CD4-positive, alpha-beta T cell treated with Interleukin-1 beta for 1 hour (primary cell): ENCODE measurements at regions not wholly inside any gene's neighbourhood (a gene's known extent, or its start where the extent isn't known, plus 50 kb on each side); places are given as distances from the start of the nearest gene placed in this dataset.
A peak's percentile ranks its signal among the peaks of the same experiment; 100 is the strongest.
"Not testable (repeated sequence)": the region's sequence is repeated elsewhere in the genome, so short reads cannot be mapped to it uniquely, and the experiment has no call there.

ENCODE experiments used
- DNase-seq, 2 donors: peaks; one replicate each; pipeline ENCODE4 v3.0.0-alpha.2; 2020 to 2022

DNA sequence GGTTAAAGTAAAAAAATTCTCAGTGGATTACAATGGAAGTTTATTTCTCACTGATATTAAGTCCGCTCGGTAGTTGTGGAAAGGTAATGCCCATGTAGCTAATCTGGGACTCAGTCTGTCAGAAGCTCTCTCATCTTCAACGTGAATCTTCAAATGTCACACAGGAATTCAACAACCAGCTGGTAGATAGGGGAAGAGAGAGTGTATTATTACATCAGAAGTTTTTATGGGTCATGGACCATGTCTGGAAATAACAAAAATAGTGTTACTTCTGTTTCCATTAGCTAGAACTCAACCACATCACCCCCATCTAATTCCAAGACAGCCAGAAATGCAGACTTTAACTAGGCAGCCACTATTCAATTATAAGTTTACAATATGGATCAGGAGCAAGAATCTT lies 506.1 kb upstream of the HTR2C start:
- no peak for DNase-seq

DNA sequence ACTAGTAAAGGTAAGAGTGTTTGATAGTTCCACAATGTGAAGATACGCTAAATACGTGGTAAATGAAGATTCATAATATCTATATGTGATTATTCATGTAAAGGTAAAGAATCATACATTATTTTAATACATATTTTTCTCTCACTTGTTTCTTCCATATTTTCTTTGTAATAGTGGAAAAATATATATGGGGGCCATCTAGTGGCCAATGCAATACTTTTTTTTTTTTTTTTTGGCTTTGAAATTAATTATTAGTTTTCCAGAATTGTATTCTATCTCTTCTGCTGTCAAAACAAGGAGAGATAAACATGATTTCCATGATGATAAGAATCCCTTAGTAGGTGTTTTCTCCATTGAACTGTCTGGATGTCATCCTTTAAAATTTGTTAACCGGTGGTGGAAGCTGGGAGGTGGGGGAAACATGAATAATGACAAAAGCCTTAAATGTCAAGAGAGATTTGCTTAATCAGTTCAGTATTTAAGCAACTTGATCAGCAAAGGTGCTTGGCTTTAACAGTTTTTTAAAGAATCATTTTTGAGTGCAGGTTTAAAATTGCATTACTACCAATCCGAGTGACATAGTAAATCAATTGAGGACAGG lies 508.7 kb upstream of the HTR2C start:
- DNase-seq = no peak

DNA sequence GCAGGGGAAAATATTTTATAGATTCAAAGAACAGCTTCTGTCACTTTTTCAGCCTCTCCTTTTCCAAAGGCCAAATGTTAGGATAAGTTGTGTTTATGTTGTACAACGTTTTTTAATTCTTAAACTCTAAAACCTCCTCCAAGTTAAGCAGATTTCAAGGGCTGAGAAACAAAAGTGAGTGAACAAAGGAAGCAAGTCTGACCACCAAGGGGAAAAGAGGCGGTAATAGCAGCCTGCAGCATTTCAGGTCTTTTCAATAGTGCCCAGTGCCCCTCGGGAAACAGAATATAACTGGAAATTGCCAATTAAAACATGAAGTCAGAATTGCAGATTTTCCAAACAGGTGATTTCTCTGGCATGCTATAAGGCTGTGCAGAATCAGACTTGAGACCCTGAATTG lies 510.0 kb upstream of the HTR2C start:
- DNase-seq = no peak

DNA sequence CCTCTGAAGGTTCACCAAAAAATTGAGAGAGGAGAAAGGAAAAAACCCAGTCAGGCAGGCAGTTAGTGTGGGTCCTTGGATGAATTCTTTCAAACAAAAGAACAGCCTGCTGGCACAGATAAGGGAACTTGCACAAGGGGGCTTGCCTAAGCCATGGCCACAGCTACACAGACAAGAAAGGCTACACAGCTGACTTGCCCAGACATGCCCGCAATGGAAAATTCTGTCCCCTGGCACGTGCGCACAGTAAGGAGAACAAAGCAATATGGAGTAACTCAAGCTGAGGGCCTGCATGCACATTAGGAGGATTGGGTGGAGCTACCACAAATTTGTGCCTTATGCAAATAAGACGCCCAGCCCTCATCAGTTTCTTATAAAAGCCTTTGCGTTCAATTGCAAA lies 512.5 kb upstream of the HTR2C start:
- DNase-seq = no peak

DNA sequence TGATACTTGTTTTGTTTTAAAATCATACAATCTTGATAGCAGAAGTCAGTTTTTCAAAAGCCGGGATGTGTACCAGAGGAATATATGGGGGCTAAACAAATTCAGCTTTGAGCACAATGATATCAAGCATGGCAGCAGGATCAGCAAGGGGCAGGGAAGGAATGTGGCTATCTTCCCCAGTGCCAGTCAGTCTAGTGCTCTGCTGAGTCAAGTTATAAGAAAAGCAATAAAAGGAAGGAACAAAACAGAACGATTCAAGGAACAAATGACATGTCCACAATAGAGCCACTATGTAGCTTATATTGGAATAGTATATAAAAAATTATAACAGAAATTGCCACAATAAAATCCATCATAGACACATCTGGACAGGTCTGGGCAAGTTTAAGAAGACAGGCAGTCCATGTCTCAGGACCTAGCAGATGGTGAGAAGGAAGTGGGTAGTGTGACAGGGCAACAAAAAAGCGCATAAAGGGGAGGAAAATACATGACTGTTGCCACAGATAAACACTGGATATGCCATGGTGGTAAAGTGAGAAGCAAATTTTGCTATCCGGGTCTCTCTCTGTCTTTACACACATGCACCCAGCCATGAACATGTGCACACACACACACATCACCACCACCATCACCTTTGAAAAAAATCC lies 518.2 kb upstream of the HTR2C start:
- no peak for DNase-seq

DNA sequence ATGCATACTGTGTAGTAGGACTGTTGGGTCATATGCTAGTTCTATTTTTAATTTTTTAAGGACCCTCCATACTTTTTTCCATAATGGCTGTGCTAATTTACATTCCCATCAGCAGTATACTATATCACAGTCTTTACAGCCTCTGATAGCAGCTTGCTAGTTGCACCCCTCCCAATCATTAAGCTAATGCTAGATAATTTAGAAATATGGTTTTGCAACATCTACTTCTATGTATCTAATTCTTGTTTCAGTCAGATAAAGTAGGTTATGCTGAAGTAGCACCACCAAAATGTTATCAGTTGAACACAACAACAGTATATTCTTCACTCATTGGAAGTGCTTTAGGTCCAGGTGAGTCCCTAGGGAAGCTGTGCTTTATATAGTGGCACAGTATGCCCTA lies 522.7 kb upstream of the HTR2C start:
- no peak for DNase-seq

GRCh38 chrX:114058988-114059418 lies 524.9 kb upstream of the HTR2C start:
- DNase-seq = peak in 1 of 2 donors; percentile 6

DNA sequence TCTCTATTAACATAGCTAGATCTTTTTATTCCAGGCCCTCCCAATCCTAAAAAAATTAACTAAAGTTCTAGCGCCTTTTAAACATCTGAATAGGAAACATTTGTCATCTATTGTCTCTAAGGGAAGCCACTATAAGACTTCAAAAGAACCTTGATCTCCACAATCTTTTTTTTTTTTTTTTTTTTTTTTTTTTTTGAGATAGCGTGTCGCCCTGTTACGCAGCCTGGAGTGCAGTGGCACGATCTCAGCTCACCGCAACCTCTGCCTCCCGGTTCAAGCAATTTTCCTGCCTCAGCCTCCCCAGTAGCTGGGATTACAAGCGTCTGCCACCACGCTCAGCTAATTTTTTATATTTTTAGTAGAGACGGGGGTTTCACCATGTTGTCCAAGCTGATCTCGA lies 526.5 kb upstream of the HTR2C start:
- not testable (repeated sequence) for DNase-seq

- no peak for DNase-seq
These were observed 532.1 kb upstream of the HTR2C start for GRCh38 chrX:114051667-114052315.

GRCh38 chrX:114050075-114050796 lies 533.6 kb upstream of the HTR2C start:
- no peak for DNase-seq

DNA sequence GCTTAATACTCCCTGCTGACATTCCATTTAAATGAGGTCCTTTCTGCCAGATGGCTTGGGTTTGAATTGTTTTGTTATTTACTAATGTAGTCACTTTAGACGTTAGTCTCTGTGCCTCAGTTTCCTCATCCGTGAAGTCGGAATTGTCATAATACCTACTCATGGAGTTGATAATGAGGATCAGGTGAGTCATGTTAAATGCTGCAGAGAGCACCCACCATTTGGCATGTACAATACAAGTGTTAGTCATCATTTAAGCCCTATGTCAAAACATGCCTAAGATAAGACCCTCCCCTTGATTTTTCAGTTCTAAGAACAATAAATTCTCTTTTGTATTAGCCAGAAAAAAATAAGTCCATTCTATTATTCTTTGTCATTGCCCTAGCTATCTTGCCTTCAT lies 534.8 kb upstream of the HTR2C start:
- no peak for DNase-seq

DNA sequence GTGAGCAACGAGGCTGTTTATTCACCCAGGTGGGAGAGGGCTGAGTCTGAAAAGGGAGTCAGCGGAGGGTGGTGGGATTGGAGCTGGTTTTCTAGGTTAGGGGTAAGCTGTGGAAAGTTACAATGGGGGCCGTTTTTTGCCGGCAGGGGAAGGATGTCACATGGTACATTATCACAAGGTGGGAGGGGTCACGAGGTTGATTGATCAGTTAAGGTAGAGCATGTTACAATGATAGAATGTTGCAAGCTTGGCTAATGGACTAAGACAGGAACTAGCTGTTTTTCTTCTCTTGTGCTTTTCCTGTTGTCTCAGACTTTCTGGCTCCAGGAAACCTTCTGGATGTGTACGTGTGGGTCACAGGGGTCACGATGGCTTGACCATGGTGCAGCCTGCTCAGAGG lies 536.3 kb upstream of the HTR2C start:
- no peak for DNase-seq

GRCh38 chrX:114046695-114047279 lies 537.1 kb upstream of the HTR2C start:
- DNase-seq = no peak

DNA sequence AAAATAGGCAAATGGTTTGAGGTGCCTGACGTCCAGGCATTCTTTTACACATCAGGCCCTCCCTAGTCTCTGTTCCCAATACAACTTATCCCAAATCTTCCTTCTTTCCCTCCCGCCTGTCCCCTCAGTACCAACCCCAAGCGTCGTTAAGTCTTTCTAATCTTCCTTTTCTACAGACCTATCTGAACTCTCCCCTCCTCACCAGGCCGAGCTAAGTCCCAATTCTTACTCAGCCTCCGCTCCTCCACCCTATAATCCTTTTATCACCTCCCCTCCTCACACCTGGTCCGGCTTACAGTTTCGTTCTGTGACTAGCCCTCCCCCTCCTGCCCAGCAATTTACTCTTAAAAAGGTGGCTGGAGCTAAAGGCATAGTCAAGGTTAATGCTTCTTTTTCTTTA lies 542.4 kb upstream of the HTR2C start:
- not testable (repeated sequence) for DNase-seq

- DNase-seq = not testable (repeated sequence)
These were observed 543.1 kb upstream of the HTR2C start for GRCh38 chrX:114040661-114041269.

DNA sequence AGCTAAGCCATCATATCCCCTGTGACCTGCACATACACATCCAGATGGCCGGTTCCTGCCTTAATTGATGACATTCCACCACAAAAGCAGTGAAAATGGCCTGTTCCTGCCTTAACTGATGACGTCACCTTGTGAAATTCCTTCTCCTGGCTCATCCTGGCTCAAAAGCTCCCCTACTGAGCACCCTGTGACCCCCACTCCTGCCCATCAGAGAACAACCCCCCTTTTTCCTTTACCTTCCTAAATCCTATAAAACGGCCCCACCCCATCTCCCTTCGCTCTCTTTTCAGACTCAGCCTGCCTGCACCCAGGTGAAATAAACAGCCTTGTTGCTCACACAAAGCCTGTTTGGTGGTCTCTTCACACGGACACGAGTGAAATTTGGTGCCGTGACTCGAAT lies 543.8 kb upstream of the HTR2C start:
- DNase-seq = not testable (repeated sequence)

DNA sequence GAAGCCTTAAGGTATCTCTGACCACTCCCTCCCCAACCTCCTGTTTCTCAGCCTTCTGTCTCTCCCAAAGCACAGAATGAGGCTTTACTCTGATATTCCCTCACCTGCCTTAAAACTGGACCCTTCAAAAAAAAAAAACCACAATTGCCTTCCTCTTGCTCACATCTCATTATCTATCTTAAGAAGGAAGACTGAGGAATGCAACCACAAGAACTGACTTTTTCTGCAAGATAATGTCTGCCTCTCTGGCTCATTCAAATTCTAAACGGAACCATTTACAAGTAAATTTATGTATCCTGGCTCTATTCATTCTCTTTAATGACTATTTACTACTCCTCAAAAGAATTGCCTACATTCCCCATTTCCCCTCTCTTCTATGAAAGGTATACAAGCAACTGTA lies 545.5 kb upstream of the HTR2C start:
- no peak for DNase-seq

GRCh38 chrX:114037515-114037914 lies 546.4 kb upstream of the HTR2C start:
- DNase-seq = no peak

GRCh38 chrX:114028907-114029662 lies 554.8 kb upstream of the HTR2C start:
- DNase-seq = no peak

DNA sequence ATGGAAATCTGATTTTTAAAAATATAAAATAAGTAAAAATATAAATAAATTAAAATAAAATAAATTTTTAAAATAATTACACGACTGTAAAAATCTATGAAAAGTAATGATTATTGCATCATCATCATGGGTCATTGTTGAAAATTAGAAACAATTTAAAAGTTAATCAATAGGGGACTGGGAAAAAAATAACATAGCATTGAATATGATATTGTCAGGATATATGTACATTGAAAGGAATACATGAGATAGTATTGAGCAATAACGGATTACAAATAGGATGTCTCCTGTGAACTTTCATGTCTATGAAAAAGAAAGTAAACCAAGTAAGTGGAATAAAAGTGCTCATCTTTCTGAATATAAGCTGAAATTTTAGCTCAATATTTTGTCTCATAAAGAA lies 566.8 kb upstream of the HTR2C start:
- no peak for DNase-seq

DNA sequence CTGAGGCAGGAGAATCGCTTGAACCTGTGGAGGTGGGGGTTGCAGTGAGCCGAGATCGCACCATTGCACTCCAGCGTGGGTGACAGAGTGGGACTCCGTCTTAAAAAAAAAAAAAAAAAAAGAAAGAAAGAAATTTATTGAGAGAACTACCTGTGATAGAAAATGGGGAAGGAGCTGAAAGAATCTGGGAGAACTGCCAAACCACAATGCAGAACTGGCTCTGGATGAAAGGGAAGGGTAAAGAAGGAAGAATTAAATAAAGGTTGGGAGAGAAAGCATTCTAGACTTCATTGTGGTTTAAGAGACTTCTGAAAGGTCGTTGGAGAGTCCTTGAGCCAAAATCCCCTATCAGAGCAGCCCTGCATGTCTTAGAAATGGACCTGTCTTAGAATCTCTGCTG lies 567.9 kb upstream of the HTR2C start:
- DNase-seq = no peak

- no peak for DNase-seq
These were observed 577.2 kb upstream of the HTR2C start for GRCh38 chrX:114006664-114007063.
